ENCODE measurements at regions not wholly inside any gene's neighbourhood (a gene's known extent, or its start where the extent isn't known, plus 50 kb on each side); places are given as distances from the start of the nearest gene placed in this dataset.
"Not testable (repeated sequence)": the region's sequence is repeated elsewhere in the genome, so short reads cannot be mapped to it uniquely, and the experiment has no call there.

DNA sequence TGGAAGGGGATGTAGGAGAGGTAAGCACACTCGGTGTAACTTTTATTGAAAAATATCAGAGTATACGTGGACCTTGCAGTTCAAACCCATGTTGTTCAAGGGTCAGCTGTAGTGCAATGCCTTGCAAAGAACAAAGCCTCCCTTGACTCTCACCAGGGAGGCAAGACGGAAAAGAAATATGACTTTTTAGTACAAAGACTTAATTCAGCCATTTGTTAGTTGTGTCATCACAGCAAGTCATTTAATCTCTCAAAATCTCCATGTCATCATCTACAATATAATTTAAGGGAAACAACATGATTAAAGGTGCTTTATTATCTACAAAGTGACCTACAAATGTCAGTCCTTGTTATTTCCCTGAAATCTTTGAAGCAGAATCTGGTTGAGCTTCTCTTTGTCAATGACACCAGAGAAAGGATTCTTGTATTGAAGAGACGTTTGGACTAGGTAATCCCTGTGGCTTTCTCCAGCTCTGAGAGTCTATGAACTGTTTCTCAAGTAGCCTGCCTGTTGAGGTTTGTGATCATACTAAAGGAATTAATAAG lies 502.8 kb downstream of the REEP3 start:
- DNase-seq (ENCODE audit: low spot score): no peak

DNA sequence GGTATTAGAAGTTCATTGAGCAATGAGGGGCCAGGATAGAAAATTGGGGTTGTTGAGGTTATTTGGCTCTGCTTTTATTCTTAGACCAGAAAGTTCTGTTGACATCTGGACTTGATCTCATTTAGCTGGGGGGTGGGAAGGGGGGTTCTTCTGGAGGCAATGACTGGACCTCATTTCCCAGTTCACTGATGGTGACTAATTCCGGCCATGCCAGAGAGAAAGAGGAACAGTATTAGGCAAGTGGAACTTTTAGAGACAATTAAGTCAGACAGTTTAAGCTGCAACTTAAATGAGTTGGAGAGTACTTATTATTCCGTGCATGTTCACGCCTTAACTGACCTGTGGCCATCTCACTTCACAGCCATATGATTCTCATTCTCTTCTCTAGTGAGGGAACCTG lies 512.5 kb downstream of the REEP3 start:
- DNase-seq (ENCODE audit: low spot score): no peak

DNA sequence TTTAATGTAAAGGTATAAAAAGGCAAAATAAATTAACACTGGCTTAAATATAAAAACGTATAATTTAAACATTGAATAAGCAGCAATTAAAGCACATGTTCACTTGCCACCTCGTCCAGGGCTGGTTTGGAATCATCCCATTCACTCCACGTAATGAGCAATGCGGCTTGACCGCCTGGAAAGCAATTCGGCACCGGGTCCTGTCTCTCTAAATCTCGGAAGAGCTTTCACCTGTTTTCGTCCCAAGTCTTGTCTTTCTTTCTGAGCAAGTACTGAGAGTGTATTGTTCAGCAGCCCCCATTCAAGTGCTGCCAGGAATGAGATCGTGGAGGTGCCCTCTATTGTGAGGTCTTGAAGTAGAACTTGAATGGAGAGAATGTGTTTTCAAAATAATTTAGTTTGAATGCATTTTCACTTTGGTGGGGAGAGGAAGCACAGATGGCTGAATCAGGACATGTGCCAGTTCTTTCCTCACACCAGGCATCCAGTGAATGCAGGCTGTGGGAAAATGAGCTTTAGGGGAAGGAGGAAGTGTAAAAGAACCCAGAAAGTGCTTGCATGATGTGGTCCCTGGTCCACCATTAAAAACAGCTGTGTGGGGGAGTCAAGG lies 515.2 kb downstream of the REEP3 start:
- no peak for DNase-seq (ENCODE audit: low spot score)

DNA sequence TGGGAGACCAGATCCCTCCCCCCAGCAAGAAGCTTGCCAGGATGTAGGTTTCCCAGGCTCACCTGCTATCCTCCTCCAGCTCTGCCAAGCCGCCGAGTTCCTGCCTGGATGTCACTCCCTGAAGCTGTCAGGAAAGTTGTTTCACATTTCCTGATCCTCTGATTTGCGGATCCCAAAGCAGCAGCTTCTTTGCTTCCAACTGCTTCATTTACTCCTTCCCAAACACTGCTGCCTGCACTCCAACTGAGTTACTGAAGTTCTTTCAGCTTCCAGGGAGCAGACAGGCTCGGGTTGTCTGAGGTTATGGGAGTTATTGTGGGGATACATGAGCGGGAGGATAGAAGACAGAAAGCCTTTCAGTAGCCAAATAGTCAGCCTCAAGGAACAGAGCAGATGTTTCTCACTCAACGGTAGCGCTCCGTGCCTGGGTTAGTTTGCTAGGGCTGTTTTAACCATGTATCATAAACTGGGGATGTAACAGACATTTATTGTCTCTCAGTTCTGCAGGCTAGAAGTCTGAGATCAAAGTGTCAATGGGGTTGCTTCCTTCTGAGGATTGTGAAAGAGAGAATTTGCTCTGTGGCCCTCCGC lies 516.0 kb downstream of the REEP3 start:
- DNase-seq (ENCODE audit: low spot score): no peak

DNA sequence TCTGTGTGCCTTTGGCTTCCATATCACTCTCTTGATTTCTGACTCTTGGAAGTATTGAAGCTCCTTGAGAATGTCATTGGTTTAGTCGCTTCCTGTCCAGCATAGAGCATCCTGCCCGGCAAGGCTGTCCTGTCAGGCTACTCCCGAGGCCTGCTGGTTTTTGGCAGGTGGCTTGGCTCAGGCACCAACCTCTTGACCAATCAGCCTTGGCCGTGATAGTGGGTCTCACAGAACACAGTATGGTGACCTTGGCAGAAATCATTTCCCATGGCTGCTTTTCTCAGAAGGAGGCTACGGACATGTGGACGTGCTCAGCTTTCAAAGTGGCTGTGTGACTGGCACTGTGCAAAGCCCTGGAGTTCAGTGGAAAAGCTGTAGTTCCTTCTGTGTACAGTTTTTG lies 516.9 kb downstream of the REEP3 start:
- DNase-seq (ENCODE audit: low spot score): no peak

DNA sequence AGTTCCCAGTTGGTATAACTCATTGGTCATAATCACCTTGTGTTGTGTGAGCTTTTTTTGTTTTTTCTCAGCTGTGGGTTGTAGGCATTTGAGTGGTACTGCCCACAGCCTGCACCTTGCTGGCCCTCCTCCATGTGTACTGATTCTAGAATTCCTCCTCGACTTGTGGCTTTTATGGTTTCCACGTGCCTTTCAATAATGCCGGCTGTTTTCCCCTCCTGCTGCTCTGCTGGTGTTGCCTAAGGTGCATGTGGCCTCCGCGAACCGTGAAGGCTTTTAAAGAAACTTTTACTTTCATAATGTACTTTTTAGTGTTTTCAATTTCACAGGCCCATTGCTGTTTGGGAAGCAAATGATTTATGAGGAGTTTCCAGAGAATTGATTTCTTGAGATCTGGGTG lies 518.0 kb downstream of the REEP3 start:
- no peak for DNase-seq (ENCODE audit: low spot score)

DNA sequence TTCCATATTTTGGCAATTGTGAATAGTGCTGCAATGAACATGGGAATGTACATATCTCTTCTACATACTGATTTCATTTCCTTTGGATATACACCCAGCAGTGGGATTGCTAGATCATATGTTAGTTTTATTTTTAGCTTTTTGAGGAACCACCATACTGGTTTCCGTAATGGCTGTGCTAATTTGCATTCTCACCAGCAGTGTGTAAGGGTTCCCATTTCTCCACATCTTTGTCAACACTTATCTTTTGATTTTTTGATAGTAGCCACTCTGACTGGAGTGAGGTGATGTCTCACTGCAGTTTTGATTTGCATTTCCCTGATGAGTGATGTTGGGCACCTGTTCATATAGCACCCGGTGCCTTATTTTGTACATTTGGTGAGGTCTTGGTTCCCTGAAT lies 519.6 kb downstream of the REEP3 start:
- DNase-seq (ENCODE audit: low spot score): no peak

DNA sequence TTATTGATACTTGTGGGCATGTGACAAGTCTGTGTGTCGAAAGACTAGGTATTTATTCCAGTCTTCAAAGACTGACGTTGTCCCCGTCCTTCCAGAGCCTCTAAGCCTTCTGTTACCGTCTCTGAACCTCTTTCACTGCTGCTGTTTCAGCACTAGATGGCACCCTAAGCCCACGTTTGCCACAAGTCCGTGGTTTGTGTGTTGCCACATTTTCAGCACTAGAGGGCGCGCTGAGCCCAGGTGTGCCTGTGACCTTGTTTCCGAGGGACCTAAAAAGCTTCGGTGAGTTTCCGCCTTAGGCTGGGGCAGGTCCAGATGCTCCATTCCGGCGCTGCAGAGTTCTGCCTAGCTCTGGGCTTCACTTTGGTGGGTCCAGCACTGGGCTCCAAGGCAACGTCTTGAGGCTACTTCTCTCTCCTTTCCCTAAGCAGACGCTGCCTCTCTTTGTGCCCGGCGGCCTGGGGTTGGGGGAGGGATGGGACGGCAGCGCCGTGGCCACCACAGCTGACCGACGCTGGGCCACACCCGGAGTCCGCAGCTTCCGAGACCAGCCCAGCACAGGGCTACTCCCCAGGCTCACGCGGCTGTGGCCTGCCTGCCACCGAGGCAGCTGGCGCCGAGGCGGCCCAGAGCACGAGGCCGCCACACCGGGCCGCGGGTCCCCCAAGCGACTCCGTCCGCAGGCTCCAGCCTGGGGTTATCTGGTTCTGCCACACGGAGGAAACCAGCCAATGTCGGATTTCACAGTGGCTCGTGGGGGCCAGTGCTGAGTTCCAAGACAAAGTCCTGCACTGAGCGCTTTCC lies 520.2 kb downstream of the REEP3 start:
- DNase-seq (ENCODE audit: low spot score): peak; percentile 80

DNA sequence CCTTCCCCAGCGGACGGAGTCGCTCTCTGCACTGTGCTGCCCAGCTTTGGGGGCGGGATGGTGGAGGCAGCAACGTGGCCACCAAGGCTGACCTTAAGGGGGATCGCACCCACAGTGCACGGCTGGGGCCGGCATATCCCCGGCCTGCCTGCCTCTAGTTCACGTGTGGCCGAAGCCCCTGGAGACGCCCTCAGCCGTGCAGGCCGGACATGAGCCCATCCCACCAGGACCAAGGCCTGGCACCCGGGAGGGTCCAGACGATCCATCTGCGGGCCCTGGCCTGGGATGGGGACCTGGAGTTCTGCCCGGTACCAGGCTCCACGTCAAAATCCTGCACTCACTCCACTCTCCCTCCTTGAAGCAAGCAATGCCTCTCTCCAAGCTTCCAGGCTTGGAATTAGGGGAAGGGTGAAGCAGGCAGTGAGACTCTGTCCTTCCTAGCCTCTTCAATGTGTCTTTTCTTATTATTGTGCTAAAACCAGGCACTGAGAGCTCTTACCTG lies 520.8 kb downstream of the REEP3 start:
- DNase-seq (ENCODE audit: low spot score): no peak

DNA sequence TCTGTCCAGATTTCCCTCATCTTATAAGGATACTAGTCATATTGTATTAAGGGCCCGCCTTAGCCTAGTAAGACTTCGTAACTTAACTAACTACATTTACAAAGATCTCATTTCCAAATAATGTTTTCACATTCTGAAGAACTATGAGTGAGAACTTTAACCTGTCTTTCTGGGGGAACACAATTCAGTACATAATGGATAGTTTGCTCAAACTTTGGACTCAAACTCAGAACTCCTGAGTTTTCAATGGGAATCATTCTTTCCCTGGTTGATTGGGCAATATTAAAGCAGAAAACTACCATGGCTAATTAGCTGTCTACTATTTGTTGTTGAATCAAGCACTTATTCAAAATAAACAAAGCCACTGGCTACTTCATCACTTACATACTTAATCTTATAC lies 522.9 kb downstream of the REEP3 start:
- DNase-seq (ENCODE audit: low spot score): no peak

DNA sequence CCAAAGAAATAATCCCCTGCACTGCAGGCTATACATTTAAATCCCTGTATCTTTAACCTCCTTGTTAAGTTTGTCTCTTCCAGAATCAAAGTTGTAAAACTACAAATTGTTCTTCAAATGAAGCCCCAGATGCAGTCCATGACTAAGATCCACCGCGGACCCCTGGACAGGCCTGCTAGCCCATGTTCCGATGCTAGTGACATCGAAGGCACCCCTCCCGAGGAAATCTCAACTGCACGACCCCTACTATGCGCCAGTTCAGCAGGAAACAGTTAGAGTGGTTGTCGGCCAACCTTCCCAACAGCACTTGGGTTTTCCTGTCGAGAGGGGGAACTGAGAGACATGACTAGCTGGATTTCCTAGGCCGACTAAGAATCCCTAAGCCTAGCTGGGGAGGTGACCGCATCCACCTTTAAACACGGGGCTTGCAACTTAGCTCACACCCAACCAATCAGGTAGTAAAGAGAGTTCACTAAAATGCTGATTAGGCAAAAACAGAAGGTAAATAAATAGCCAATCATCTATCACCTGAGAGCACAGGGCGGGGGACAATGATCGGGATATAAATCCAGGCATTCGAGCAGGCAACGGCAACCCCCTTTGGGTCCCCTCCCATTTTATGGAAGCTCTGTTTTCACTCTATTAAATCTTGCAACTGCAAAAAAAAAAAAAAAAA lies 523.9 kb downstream of the REEP3 start:
- not testable (repeated sequence) for DNase-seq (ENCODE audit: low spot score)

DNA sequence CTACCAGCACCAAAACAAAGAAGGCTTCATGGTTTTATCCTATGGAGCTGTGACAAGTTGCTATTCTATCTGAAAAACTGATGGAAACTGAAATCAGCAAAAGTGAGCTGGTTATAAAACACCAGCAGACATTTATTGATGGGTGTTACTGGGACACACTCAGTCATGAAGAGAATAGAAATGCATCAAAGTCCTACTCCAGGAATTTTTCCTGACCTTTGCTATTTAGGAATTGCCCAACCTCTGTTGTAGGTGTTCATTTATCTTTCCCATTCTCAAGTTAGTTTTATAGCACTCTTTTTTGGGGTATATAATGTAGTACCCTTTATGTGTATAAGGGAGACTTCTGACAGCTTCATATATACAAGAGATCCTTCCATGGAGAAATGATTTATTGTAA lies 533.2 kb downstream of the REEP3 start:
- DNase-seq (ENCODE audit: low spot score): no peak

DNA sequence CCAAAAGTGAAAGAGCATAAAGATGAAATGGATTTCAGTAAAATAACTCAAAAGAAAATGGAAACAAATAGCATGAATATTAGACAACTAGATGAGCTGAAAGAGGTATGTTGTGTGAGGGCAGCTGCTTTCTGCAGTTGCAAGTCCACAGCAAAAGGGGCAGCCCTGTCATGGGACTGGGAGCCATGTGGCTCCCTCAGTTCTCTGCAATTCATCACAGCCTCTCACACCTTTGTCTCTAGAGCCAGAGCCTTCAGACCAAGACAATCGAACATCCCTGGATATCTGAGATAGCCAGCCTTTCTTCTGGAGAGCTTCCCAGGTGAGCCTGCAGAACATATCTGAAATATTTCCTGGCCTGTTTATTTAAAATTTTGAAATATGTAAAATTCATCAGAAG lies 538.7 kb downstream of the REEP3 start:
- DNase-seq (ENCODE audit: low spot score): no peak

DNA sequence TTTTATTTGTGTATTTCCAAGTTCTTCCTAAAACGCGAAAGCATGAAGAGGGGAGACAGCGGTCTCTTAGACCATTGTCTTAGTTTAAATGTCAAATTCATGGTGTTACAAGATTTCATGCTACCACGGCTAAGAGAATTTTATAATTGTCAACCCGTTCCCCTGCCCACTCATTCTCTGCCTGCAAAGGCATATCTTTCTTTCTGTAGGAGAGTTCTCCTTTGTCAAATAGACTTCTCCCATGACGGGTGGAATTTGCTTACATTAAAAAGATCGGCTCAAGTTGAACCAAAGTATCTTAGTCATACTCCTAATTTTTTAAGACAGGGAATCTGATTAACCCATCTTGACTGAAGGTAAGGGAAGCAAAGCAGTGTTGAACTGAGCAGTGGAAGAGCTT lies 539.2 kb downstream of the REEP3 start:
- DNase-seq (ENCODE audit: low spot score): no peak

DNA sequence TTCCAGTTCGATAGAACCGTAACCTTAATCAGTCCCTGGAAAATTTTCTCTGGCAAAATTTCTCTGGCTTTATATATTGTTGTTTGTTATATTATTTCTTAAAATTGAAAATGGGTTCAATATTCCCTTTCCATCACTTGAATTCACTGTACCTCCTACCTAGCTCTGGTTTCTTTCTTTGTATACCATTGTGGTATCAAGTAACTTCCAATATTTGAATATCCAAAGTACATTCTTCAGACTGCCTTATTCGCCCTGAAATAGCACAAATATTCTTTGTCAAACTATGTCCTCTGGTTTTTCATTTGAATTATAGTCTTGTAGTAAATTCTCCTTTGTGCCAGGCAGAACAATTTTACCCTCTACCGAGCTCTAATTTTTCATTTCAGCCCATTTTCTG lies 541.6 kb downstream of the REEP3 start:
- DNase-seq (ENCODE audit: low spot score): no peak

DNA sequence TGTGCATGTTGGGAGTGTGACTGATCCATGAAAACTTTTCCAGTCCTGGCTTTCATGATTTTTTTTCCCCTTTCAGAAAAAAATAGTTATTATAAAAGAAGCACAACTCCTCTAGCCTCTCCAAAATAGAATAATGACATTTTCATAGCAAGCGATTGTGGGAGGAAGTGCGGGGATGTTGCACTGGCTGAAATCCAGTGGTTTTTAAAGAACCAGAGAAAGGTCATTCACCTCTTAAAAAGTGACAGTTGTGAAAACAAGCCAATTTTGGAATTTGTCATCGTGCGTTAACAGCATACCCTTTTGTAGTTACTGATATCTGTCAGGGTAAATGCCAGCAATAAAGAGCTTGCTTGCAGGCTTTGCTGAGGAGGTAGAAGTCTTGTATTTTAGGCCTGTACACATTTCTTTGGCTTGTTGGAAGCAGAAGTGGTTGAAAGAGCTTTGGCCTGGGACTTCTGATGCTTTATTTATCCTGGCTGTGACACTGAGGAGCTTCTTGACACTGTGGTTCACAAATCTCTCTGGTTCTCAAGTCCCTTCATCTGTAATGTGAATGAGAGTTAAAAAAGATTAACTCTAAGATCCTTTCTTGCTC lies 545.9 kb downstream of the REEP3 start:
- DNase-seq (ENCODE audit: low spot score): no peak

DNA sequence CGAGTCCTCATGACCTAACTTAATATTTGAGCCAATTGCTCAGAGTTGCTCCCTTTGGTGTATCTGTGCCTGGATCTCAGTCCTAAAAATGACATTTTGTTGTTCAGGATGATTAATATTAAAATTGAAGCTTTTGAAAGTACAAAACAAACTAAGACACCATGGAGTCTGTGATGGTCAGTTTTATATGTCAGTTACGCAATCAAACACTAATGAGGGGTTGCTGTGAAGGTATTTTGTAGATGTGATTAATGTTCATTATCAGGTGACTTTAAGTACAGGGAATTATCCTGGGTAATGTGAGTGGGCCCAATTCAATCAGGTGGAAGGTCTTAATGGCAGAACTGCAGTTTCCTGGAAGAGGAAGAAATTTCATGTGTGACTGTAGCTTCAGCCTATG lies 546.7 kb downstream of the REEP3 start:
- no peak for DNase-seq (ENCODE audit: low spot score)

DNA sequence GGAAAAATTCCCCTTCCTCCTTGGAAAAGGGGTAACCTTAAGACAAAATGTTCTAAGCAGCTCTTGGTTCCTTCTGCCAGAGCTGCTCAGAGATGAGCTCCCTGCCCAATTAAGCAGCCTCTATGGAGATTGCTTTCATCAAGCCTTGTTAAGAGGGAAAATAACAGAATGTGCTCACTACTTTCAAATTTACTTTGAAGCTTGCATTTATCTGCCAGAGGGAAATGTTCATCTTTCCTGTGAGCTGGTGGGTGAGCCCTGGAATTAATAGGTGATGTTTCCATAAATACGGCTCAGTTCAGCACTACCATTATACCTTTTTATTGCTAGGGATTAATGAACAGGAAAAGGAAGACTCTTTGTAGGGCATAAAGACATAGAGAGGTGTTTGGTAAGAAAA lies 549.0 kb downstream of the REEP3 start:
- DNase-seq (ENCODE audit: low spot score): no peak

DNA sequence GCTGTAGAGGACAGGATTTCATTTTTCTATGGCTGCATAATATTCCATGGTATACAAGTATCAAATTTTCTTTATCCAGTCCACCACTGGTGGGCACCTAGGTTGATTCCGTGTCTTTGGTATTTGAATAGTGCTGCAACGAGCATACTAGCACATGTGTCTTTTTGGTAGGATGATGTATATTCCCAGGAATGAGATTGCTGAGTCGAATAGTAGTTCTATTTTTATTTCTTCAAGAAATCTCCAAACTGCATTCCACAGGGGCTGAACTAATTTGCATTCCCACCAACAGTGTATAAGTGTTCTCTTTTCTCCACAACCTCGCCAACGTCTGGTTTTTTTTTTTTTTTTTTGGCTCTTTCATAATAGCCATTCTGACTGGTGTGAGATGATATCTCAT lies 550.0 kb downstream of the REEP3 start:
- DNase-seq (ENCODE audit: low spot score): no peak

DNA sequence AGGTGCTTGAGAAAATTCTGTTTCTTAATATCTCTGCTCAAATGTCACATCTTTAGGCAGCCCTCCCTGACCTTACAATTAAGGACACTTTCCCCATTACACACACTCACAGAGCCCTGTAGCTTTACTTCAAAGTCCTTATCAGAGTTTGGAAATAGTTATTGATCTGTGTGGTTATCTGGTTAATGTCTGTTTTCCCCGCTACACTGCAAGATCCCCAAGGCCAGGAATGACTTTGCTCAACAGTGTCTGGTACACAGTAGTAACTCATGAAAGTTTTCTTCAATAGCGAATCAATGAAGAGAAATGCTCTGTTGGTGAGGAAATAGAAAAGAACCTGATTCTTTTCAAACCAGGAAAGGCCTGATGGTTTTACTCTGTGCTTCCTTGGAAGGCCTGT lies 554.4 kb downstream of the REEP3 start:
- DNase-seq (ENCODE audit: low spot score): no peak

DNA sequence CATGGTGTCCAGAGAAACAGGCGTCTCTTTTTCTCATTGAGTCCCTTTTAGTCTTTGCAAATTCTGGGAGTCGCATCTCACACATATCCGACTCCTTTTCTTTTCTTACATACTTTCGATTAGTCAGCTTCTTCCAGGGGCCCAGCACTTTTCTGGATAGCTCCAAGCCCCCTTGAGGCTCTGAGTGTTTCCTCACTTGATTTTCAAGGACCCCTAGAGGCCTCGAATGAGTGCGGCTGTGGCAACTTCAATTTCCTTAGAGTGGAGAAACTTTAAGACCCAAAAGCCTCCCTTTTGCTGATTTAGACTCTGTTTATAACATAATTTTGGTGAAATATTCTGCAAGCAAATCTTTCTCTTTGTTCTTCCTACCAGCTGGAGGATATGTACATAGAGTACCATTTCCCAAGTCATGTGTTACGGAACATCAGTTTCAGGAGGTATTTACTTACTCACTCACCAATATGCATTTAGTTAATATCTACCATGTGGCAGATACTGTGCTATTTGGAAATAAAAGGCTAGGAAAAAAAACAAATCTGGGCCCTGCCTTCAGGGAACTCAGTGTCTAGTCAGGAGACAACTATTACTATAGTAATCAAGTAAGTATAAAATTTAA lies 555.2 kb downstream of the REEP3 start:
- DNase-seq (ENCODE audit: low spot score): no peak

DNA sequence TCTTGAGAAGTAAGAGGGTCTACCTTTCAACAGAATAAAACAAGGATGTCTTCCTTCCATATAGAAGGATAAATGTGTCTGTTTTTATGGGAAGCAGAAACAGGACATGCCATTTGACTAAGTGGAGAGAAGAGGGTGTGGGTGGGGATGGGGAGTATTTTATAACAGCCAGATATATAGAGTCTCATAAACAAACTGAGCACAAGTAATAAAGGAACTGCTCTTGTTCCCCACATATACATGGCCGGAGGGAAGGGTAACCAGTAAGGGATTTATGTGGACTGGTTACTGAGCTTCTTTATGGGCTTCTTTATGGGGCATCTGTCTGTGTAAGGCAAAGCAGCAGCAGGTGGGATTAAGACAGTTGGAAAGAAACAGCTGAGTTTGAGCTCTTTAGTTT lies 558.1 kb downstream of the REEP3 start:
- no peak for DNase-seq (ENCODE audit: low spot score)
